OCI-LY3 (cell line): ENCODE measurements at regions not wholly inside any gene's neighbourhood (a gene's known extent, or its start where the extent isn't known, plus 50 kb on each side); places are given as distances from the start of the nearest gene placed in this dataset.
"Not testable (repeated sequence)": the region's sequence is repeated elsewhere in the genome, so short reads cannot be mapped to it uniquely, and the experiment has no call there.

Experiments
- H2AFZ ChIP-seq: fragments of 200-600, 300-600 bp; shearing (Covaris generic); 2 replicates; pipeline ENCODE4 v1.6.0; 2014; ENCODE audit warnings: antibody characterized with exemption, low read depth, low read length
- H3K27ac ChIP-seq: fragments of 200-600, 300-600 bp; sonication (generic); 2 replicates; pipeline ENCODE4 v1.5.1; 2014; ENCODE audit warnings: mild to moderate bottlenecking, low read length, moderate library complexity, mixed read lengths
- H3K27me3 ChIP-seq: fragments of 200-600, 300-600 bp; sonication (generic); 2 replicates; pipeline ENCODE4 v1.6.1; 2014; ENCODE audit warnings: low read depth, low read length, mixed read lengths
- H3K36me3 ChIP-seq: fragments of 200-600, 300-600 bp; sonication (generic); replicated peaks from 2 replicates; pipeline ENCODE3; 2014; ENCODE audit warnings: low read depth, low read length, mixed read lengths
- H3K4me1 ChIP-seq: fragments of 300-600, 200-600 bp; sonication (generic); 2 replicates; pipeline ENCODE4 v1.6.1; 2014; ENCODE audit warnings: low read length, mixed read lengths
- H3K4me2 ChIP-seq: fragments of 200-600, 300-600 bp; sonication (generic); 2 replicates; pipeline ENCODE4 v1.6.1; 2014; ENCODE audit warnings: low read length, mixed read lengths
- H3K4me3 ChIP-seq: fragments of 300-600, 200-600 bp; sonication (generic); 2 replicates; pipeline ENCODE4 v1.5.1; 2014; ENCODE audit warnings: antibody characterized with exemption, mild to moderate bottlenecking, low read length, moderate library complexity
- H3K79me2 ChIP-seq: fragments of 300-600, 200-600 bp; shearing (Covaris generic); 2 replicates; pipeline ENCODE4 v1.6.1; 2014; ENCODE audit warnings: mild to moderate bottlenecking, low read length, mixed read lengths
- H3K9ac ChIP-seq: fragments of 300-600, 200-600 bp; shearing (Covaris generic); 2 replicates; pipeline ENCODE4 v1.6.0; 2014; ENCODE audit warnings: mild to moderate bottlenecking, low read length, moderate library complexity
- H3K9me3 ChIP-seq: fragments of 200-600, 300-600 bp; shearing (Covaris generic); 2 replicates; pipeline ENCODE4 v1.6.1; 2014; ENCODE audit warnings: low read length, mixed read lengths; ENCODE audit not compliant: insufficient read depth
- H4K20me1 ChIP-seq: fragments of 200-600, 300-600 bp; sonication (generic); 2 replicates; pipeline ENCODE4 v1.6.1; 2016; ENCODE audit warnings: low read length, mixed read lengths; ENCODE audit not compliant: insufficient read depth
- CTCF ChIP-seq: fragments of 200-600, 300-600 bp; sonication (generic); IDR thresholded peaks from 2 replicates; pipeline ENCODE4 v1.5.1; 2014; ENCODE audit warnings: antibody characterized with exemption, low read length, low read depth
- EZH2phosphoT487 ChIP-seq: fragments of 200-600 bp; shearing (Covaris generic); IDR thresholded peaks from 2 replicates; pipeline ENCODE4 v1.6.1; 2018; ENCODE audit warnings: antibody characterized with exemption, mixed run types, low read depth

- Histone ChIP-seq H3K9ac (no peak overlapping the region), H2AFZ (no peak overlapping the region), H3K4me3 (no peak overlapping the region), H3K36me3 (no peaks in the 10 kb centered on the region), H3K27me3 (no peaks in the 10 kb centered on the region), H4K20me1 (no peaks in the 10 kb centered on the region), H3K4me1 (no peaks in the 10 kb centered on the region), H3K4me2 (no peak overlapping the region), H3K27ac (no peak overlapping the region), H3K79me2 (no peaks in the 10 kb centered on the region), H3K9me3 (no peaks in the 10 kb centered on the region)
- TF ChIP-seq EZH2phosphoT487, result no peak
- TF ChIP-seq CTCF, result no peak
Measured at GRCh38 chr14:83909507-83909906, 1620.4 kb upstream of the FLRT2 start.

GRCh38 chr14:83912032-83912642 lies 1617.8 kb upstream of the FLRT2 start:
- Histone ChIP-seq H4K20me1 (no peaks in the 10 kb centered on the region), H2AFZ (no peak overlapping the region), H3K36me3 (no peaks in the 10 kb centered on the region), H3K4me3 (no peak overlapping the region), H3K9me3 (no peaks in the 10 kb centered on the region), H3K9ac (no peak overlapping the region), H3K27ac (no peak overlapping the region), H3K27me3 (no peaks in the 10 kb centered on the region), H3K4me1 (no peaks in the 10 kb centered on the region), H3K79me2 (no peaks in the 10 kb centered on the region), H3K4me2 (no peak overlapping the region)
- no peak for TF ChIP-seq EZH2phosphoT487
- no peak for TF ChIP-seq CTCF

GRCh38 chr14:83913476-83913875 lies 1616.5 kb upstream of the FLRT2 start:
- Histone ChIP-seq H2AFZ (no peak overlapping the region), H3K79me2 (no peaks in the 10 kb centered on the region), H3K27ac (no peak overlapping the region), H3K27me3 (no peaks in the 10 kb centered on the region), H3K36me3 (no peaks in the 10 kb centered on the region), H3K4me2 (no peak overlapping the region), H3K4me1 (no peaks in the 10 kb centered on the region), H4K20me1 (no peaks in the 10 kb centered on the region), H3K9ac (no peak overlapping the region), H3K4me3 (no peak overlapping the region), H3K9me3 (no peaks in the 10 kb centered on the region)
- TF ChIP-seq CTCF (no peak), EZH2phosphoT487 (no peak)

GRCh38 chr14:83918546-83918945 lies 1611.4 kb upstream of the FLRT2 start:
- H3K27ac ChIP-seq, result no peak overlapping the region
- H3K4me2 ChIP-seq, result no peak overlapping the region
- TF ChIP-seq CTCF (no peak), EZH2phosphoT487 (no peak)
- no peaks in the 10 kb centered on the region for H3K79me2 ChIP-seq
- H4K20me1 ChIP-seq, result no peaks in the 10 kb centered on the region
- H3K36me3 ChIP-seq, result no peaks in the 10 kb centered on the region
- no peak overlapping the region for H3K4me3 ChIP-seq
- H3K9ac ChIP-seq, result no peak overlapping the region
- H3K9me3 ChIP-seq, result no peaks in the 10 kb centered on the region
- H3K27me3 ChIP-seq, result no peaks in the 10 kb centered on the region
- H2AFZ ChIP-seq, result no peak overlapping the region
- H3K4me1 ChIP-seq, result no peaks in the 10 kb centered on the region

- H3K4me2 ChIP-seq, H2AFZ ChIP-seq, H3K27ac ChIP-seq, H3K4me1 ChIP-seq, H3K79me2 ChIP-seq, H3K4me3 ChIP-seq, H3K27me3 ChIP-seq, H3K9ac ChIP-seq, H4K20me1 ChIP-seq, H3K36me3 ChIP-seq, H3K9me3 ChIP-seq: not testable (repeated sequence)
Measured at GRCh38 chr14:83919675-83920074, 1610.3 kb upstream of the FLRT2 start.
